Astrocyte (in vitro differentiated cells and primary cell): ENCODE measurements at regions not wholly inside any gene's neighbourhood (a gene's known extent, or its start where the extent isn't known, plus 50 kb on each side); places are given as distances from the start of the nearest gene placed in this dataset.
A peak's percentile ranks its signal among the peaks of the same experiment; 100 is the strongest.

Source experiments
- DNase-seq: peaks from one replicate; pipeline ENCODE4 v3.0.0-alpha.2; 2010; ENCODE audit warnings: low read depth
- FAIRE-seq: peaks from 2 replicates; lab custom pipeline; 2011; peaks lifted over from hg19 to GRCh38; lab: Jason Lieb, UNC
- H2AFZ ChIP-seq: 2 replicates; pipeline ENCODE4 v1.6.0; 2012; ENCODE audit warnings: low read depth, low read length, inconsistent platforms
- H3K27ac ChIP-seq: 2 replicates; pipeline ENCODE4 v1.5.1; 2011; ENCODE audit warnings: low read depth, low read length, inconsistent platforms
- H3K27me3 ChIP-seq: 2 replicates; pipeline ENCODE4 v1.6.0; 2011; ENCODE audit warnings: low read length, inconsistent platforms; ENCODE audit not compliant: insufficient read depth
- H3K36me3 ChIP-seq: 2 replicates; pipeline ENCODE4 v1.5.1; 2011; ENCODE audit warnings: low read length, inconsistent platforms; ENCODE audit not compliant: insufficient read depth
- H3K4me1 ChIP-seq: 2 replicates; pipeline ENCODE4 v1.5.1; 2011; ENCODE audit warnings: low read length, inconsistent platforms; ENCODE audit not compliant: insufficient read depth
- H3K4me2 ChIP-seq: 2 replicates; pipeline ENCODE4 v1.6.0; 2012; ENCODE audit warnings: low read length, inconsistent platforms
- H3K4me3 ChIP-seq: 2 replicates; pipeline ENCODE4 v1.5.1; 2011; ENCODE audit warnings: low read depth, mild to moderate bottlenecking, low read length, inconsistent platforms; ENCODE audit not compliant: insufficient read depth
- H3K79me2 ChIP-seq: 2 replicates; pipeline ENCODE4 v1.6.0; 2012; ENCODE audit warnings: mild to moderate bottlenecking, low read length, inconsistent platforms; ENCODE audit not compliant: insufficient read depth
- H3K9ac ChIP-seq: 2 replicates; pipeline ENCODE4 v1.6.0; 2012; ENCODE audit warnings: mild to moderate bottlenecking, low read length, inconsistent platforms
- H3K9me3 ChIP-seq: 2 replicates; pipeline ENCODE4 v1.5.1; 2012; ENCODE audit warnings: low read depth, mild to moderate bottlenecking, low read length, inconsistent platforms; ENCODE audit not compliant: insufficient read depth
- H4K20me1 ChIP-seq: 2 replicates; pipeline ENCODE4 v1.6.0; 2012; ENCODE audit warnings: low read length, inconsistent platforms; ENCODE audit not compliant: insufficient read depth
- H3K27ac Mint-ChIP-seq: one replicate; pipeline ENCODE4 v1.8.0; 2021; ENCODE audit warnings: mild to moderate bottlenecking, mixed read lengths; ENCODE audit not compliant: unreplicated experiment
- H3K27me3 Mint-ChIP-seq: one replicate; pipeline ENCODE4 v1.8.0; 2021; ENCODE audit warnings: low read depth, mixed read lengths; ENCODE audit not compliant: unreplicated experiment
- H3K36me3 Mint-ChIP-seq: one replicate; pipeline ENCODE4 v1.8.0; 2021; ENCODE audit warnings: low read depth, mixed read lengths; ENCODE audit not compliant: unreplicated experiment
- H3K4me1 Mint-ChIP-seq: one replicate; pipeline ENCODE4 v1.8.0; 2021; ENCODE audit warnings: low read depth, mixed read lengths; ENCODE audit not compliant: unreplicated experiment
- H3K4me3 Mint-ChIP-seq: one replicate; pipeline ENCODE4 v1.8.0; 2021; ENCODE audit warnings: mild to moderate bottlenecking, moderate library complexity, mixed read lengths; ENCODE audit not compliant: unreplicated experiment
- H3K9me3 Mint-ChIP-seq: one replicate; pipeline ENCODE4 v1.8.0; 2021; ENCODE audit warnings: mild to moderate bottlenecking, mixed read lengths; ENCODE audit not compliant: unreplicated experiment
- EZH2 ChIP-seq: IDR thresholded peaks from 2 replicates; pipeline ENCODE4 v1.6.1; 2012; ENCODE audit warnings: mild to moderate bottlenecking, low read length, inconsistent platforms; ENCODE audit not compliant: insufficient read depth
- TF ChIP-seq, protein P1 (sequence below): IDR thresholded peaks from 2 replicates; pipeline ENCODE4 v1.5.1; 2011; ENCODE audit warnings: low read depth, mild to moderate bottlenecking, inconsistent platforms, low read length, moderate library complexity; ENCODE audit not compliant: insufficient read depth

GRCh38 chr2:103959174-103960128, 894.5 kb upstream of the POU3F3 start:
- H3K4me1 Mint-ChIP-seq = no peaks in the 10 kb centered on the region
- H3K9me3 Mint-ChIP-seq = no peaks in the 10 kb centered on the region
- Histone ChIP-seq H3K79me2 (no peaks in the 10 kb centered on the region), H3K4me2 (no peak overlapping the region), H4K20me1 (no peaks in the 10 kb centered on the region), H3K4me1 (no peaks in the 10 kb centered on the region), H3K27ac (no peak overlapping the region), H3K36me3 (no peaks in the 10 kb centered on the region), H3K4me3 (no peak overlapping the region), H3K27me3 (no peaks in the 10 kb centered on the region), H3K9me3 (no peaks in the 10 kb centered on the region), H3K9ac (no peak overlapping the region), H2AFZ (no peak overlapping the region)
- no peaks in the 10 kb centered on the region for H3K36me3 Mint-ChIP-seq
- no peak for TF ChIP-seq EZH2
- TF ChIP-seq, protein P1, sequence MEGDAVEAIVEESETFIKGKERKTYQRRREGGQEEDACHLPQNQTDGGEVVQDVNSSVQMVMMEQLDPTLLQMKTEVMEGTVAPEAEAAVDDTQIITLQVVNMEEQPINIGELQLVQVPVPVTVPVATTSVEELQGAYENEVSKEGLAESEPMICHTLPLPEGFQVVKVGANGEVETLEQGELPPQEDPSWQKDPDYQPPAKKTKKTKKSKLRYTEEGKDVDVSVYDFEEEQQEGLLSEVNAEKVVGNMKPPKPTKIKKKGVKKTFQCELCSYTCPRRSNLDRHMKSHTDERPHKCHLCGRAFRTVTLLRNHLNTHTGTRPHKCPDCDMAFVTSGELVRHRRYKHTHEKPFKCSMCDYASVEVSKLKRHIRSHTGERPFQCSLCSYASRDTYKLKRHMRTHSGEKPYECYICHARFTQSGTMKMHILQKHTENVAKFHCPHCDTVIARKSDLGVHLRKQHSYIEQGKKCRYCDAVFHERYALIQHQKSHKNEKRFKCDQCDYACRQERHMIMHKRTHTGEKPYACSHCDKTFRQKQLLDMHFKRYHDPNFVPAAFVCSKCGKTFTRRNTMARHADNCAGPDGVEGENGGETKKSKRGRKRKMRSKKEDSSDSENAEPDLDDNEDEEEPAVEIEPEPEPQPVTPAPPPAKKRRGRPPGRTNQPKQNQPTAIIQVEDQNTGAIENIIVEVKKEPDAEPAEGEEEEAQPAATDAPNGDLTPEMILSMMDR = peak; percentile 88
- no peak for FAIRE-seq
- H3K27me3 Mint-ChIP-seq = no peaks in the 10 kb centered on the region
- no peak overlapping the region for H3K27ac Mint-ChIP-seq
- H3K4me3 Mint-ChIP-seq = no peak overlapping the region
- DNase-seq = peak; percentile 12

DNA sequence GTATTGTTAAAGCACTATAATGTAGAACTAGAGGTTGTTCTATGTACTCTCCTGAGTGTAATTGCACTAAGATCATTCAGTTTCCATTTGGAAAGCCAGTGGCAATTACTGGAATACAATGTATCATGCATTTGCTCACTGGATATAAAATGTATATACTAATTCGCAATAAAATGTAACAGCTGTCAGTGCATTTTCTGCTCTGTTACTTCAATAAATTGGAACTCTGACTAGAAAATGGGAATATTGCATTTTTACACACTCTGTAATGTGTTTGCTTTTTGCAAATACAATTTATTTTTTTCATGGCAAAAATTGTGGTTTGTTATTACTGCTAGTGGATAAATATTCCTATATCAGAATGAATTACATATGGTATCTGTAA, 893.8 kb upstream of the POU3F3 start:
- H3K27me3 Mint-ChIP-seq = no peaks in the 10 kb centered on the region
- no peak for FAIRE-seq
- no peaks in the 10 kb centered on the region for H3K36me3 Mint-ChIP-seq
- Histone ChIP-seq H3K9ac (no peak overlapping the region), H3K36me3 (no peaks in the 10 kb centered on the region), H3K4me2 (no peak overlapping the region), H2AFZ (no peak overlapping the region), H4K20me1 (no peaks in the 10 kb centered on the region), H3K4me1 (no peaks in the 10 kb centered on the region), H3K4me3 (no peak overlapping the region), H3K27ac (no peak overlapping the region), H3K27me3 (no peaks in the 10 kb centered on the region), H3K9me3 (no peaks in the 10 kb centered on the region), H3K79me2 (no peaks in the 10 kb centered on the region)
- DNase-seq = no peak
- TF ChIP-seq, protein P1 = no peak
- no peak for TF ChIP-seq EZH2
- H3K4me1 Mint-ChIP-seq = no peaks in the 10 kb centered on the region
- H3K27ac Mint-ChIP-seq = no peak overlapping the region
- no peak overlapping the region for H3K4me3 Mint-ChIP-seq
- no peaks in the 10 kb centered on the region for H3K9me3 Mint-ChIP-seq

DNA sequence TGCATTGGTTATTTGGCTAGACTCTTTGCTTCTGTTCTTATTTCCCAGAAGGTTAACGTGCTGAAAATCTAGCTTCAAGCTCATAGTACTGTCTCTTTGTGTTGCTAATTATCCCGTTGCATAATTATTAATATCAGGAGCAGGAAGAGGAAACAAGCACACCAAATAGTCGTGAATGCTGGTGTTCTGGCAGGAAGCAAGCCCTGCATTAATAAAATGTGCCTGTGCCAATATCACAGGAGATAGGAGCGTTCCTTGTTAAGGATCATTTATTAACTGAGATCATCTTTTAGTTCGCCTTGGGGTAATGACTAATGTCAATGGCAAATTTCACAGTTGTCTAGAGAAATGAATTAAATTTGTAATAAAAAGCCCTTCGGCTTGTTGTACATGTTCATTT, 893.0 kb upstream of the POU3F3 start:
- DNase-seq (no peak), FAIRE-seq (no peak)
- Histone ChIP-seq H4K20me1 (no peaks in the 10 kb centered on the region), H2AFZ (no peak overlapping the region), H3K36me3 (no peaks in the 10 kb centered on the region), H3K27ac (no peak overlapping the region), H3K4me2 (peak overlapping the region; percentile 16), H3K9ac (no peak overlapping the region), H3K79me2 (no peaks in the 10 kb centered on the region), H3K4me1 (no peaks in the 10 kb centered on the region), H3K9me3 (no peaks in the 10 kb centered on the region), H3K27me3 (no peaks in the 10 kb centered on the region), H3K4me3 (no peak overlapping the region)
- Mint-ChIP-seq H3K36me3 (no peaks in the 10 kb centered on the region), H3K27me3 (no peaks in the 10 kb centered on the region), H3K4me3 (no peak overlapping the region), H3K4me1 (no peaks in the 10 kb centered on the region), H3K9me3 (no peaks in the 10 kb centered on the region), H3K27ac (no peak overlapping the region)
- no peak for TF ChIP-seq EZH2
- TF ChIP-seq, protein P1 = no peak
